NCI-H2171 (cell line): ENCODE measurements at regions not wholly inside any gene's neighbourhood (a gene's known extent, or its start where the extent isn't known, plus 50 kb on each side); places are given as distances from the start of the nearest gene placed in this dataset.

ENCODE experiments used
- DNase-seq: peaks from one replicate; lab custom pipeline; 2025; lab: John Stamatoyannopoulos, UW

GRCh38 chr15:69576948-69577351 lies 124.3 kb downstream of the RPLP1 start:
- no peak for DNase-seq

- DNase-seq, result no peak
Measured at GRCh38 chr15:69577397-69577796, 124.8 kb downstream of the RPLP1 start.

GRCh38 chr15:69578252-69578651 lies 125.6 kb downstream of the RPLP1 start:
- no peak for DNase-seq

- no peak for DNase-seq
Measured at GRCh38 chr15:69578787-69579583, 126.4 kb downstream of the RPLP1 start.

GRCh38 chr15:69579950-69580618 lies 127.5 kb downstream of the RPLP1 start:
- DNase-seq, result no peak

- no peak for DNase-seq
Measured at GRCh38 chr15:69583626-69584025, 131.0 kb downstream of the RPLP1 start.

GRCh38 chr15:69585937-69586336 lies 133.3 kb downstream of the RPLP1 start:
- DNase-seq, result no peak

- DNase-seq, result no peak
Measured at GRCh38 chr15:69586721-69587120, 134.1 kb downstream of the RPLP1 start.

GRCh38 chr15:69587723-69588426 lies 135.3 kb downstream of the RPLP1 start:
- no peak for DNase-seq

- DNase-seq, result no peak
Measured at GRCh38 chr15:69590201-69590710, 137.6 kb downstream of the RPLP1 start.

GRCh38 chr15:69590932-69591524 lies 138.4 kb downstream of the RPLP1 start:
- DNase-seq, result no peak

GRCh38 chr15:69591905-69592508 lies 139.4 kb downstream of the RPLP1 start:
- DNase-seq, result no peak

- no peak for DNase-seq
Measured at GRCh38 chr15:69592954-69593353, 140.3 kb downstream of the RPLP1 start.

- DNase-seq, result no peak
Measured at GRCh38 chr15:69593488-69593887, 140.9 kb downstream of the RPLP1 start.

GRCh38 chr15:69593981-69594966 lies 141.7 kb downstream of the RPLP1 start:
- DNase-seq, result peak; percentile 48

- no peak for DNase-seq
Measured at GRCh38 chr15:69595009-69595791, 142.6 kb downstream of the RPLP1 start.

GRCh38 chr15:69597061-69597592 lies 144.5 kb downstream of the RPLP1 start:
- DNase-seq, result no peak

- no peak for DNase-seq
Measured at GRCh38 chr15:69599271-69599670, 146.7 kb downstream of the RPLP1 start.

- DNase-seq, result no peak
Measured at GRCh38 chr15:69600556-69601085, 148.0 kb downstream of the RPLP1 start.
